Chondrocyte (in vitro differentiated cells): ENCODE measurements at regions not wholly inside any gene's neighbourhood (a gene's known extent, or its start where the extent isn't known, plus 50 kb on each side); places are given as distances from the start of the nearest gene placed in this dataset.

Experiments used
- DNase-seq: peaks from one replicate; pipeline ENCODE4 v3.0.0; 2021; ENCODE audit warnings: mixed read lengths, low spot score
- H3K27ac Mint-ChIP-seq: one replicate; pipeline ENCODE4 v1.8.0; 2021; ENCODE audit warnings: mild to moderate bottlenecking, moderate library complexity, mixed read lengths; ENCODE audit not compliant: unreplicated experiment
- H3K27me3 Mint-ChIP-seq: 2 replicates; pipeline ENCODE4 v1.8.0; 2021; ENCODE audit warnings: low read depth, mixed read lengths
- H3K36me3 Mint-ChIP-seq: 2 replicates; pipeline ENCODE4 v1.8.0; 2021; ENCODE audit warnings: low read depth, mixed read lengths
- H3K4me1 Mint-ChIP-seq: 2 replicates; pipeline ENCODE4 v1.8.0; 2021; ENCODE audit warnings: low read depth, mild to moderate bottlenecking, mixed read lengths
- H3K4me3 Mint-ChIP-seq: one replicate; pipeline ENCODE4 v1.8.0; 2021; ENCODE audit warnings: mild to moderate bottlenecking, moderate library complexity, mixed read lengths; ENCODE audit not compliant: unreplicated experiment
- H3K9me3 Mint-ChIP-seq: 2 replicates; pipeline ENCODE4 v1.8.0; 2021; ENCODE audit warnings: low read depth, mixed read lengths
- CTCF ChIP-seq: fragments of 200-600 bp; sonication (generic); IDR thresholded peaks from 2 replicates; pipeline ENCODE4 v1.5.0; 2021; ENCODE audit warnings: antibody characterized with exemption, mild to moderate bottlenecking, moderate library complexity

- H3K27me3 Mint-ChIP-seq = peaks cover 2% of the 10 kb centered on the region
- H3K4me1 Mint-ChIP-seq = peaks cover 27% of the 10 kb centered on the region
- H3K36me3 Mint-ChIP-seq = no peaks in the 10 kb centered on the region
- H3K9me3 Mint-ChIP-seq = no peaks in the 10 kb centered on the region
- DNase-seq = no peak
- TF ChIP-seq CTCF = no peak
- H3K4me3 Mint-ChIP-seq = no peak overlapping the region
- no peak overlapping the region for H3K27ac Mint-ChIP-seq
These were observed 504.5 kb downstream of the FOXO1 start for GRCh38 chr13:40161931-40162330.

- no peak for DNase-seq
- no peaks in the 10 kb centered on the region for H3K9me3 Mint-ChIP-seq
- peaks cover 27% of the 10 kb centered on the region for H3K4me1 Mint-ChIP-seq
These were observed 503.1 kb downstream of the FOXO1 start for GRCh38 chr13:40163066-40164000.

GRCh38 chr13:40164133-40164532, 502.3 kb downstream of the FOXO1 start:
- H3K9me3 Mint-ChIP-seq = no peaks in the 10 kb centered on the region
- H3K27me3 Mint-ChIP-seq = peaks cover 2% of the 10 kb centered on the region
- H3K4me1 Mint-ChIP-seq = peaks cover 27% of the 10 kb centered on the region
- no peak for DNase-seq
- no peak overlapping the region for H3K27ac Mint-ChIP-seq
- no peak overlapping the region for H3K4me3 Mint-ChIP-seq
- H3K36me3 Mint-ChIP-seq = no peaks in the 10 kb centered on the region
- no peak for TF ChIP-seq CTCF

More at GRCh38 chr13:40163066-40164000, 503.1 kb downstream of the FOXO1 start:
- H3K4me3 Mint-ChIP-seq = no peak overlapping the region
- TF ChIP-seq CTCF = no peak
- peaks cover 2% of the 10 kb centered on the region for H3K27me3 Mint-ChIP-seq
- no peak overlapping the region for H3K27ac Mint-ChIP-seq
- H3K36me3 Mint-ChIP-seq = no peaks in the 10 kb centered on the region

GRCh38 chr13:40165316-40165932, 501.0 kb downstream of the FOXO1 start:
- Mint-ChIP-seq H3K27ac (no peak overlapping the region), H3K9me3 (no peaks in the 10 kb centered on the region), H3K4me1 (peaks cover 25% of the 10 kb centered on the region), H3K4me3 (no peak overlapping the region), H3K36me3 (no peaks in the 10 kb centered on the region), H3K27me3 (peaks cover 2% of the 10 kb centered on the region)
- TF ChIP-seq CTCF = no peak
- DNase-seq = no peak

GRCh38 chr13:40167327-40167726, 499.1 kb downstream of the FOXO1 start:
- H3K27ac Mint-ChIP-seq = no peak overlapping the region
- peaks cover 2% of the 10 kb centered on the region for H3K27me3 Mint-ChIP-seq
- no peak for TF ChIP-seq CTCF
- no peak overlapping the region for H3K4me3 Mint-ChIP-seq
- DNase-seq = no peak
- H3K9me3 Mint-ChIP-seq = no peaks in the 10 kb centered on the region
- H3K4me1 Mint-ChIP-seq = peaks cover 19% of the 10 kb centered on the region
- no peaks in the 10 kb centered on the region for H3K36me3 Mint-ChIP-seq
